Stimulated activated CD4-positive, alpha-beta T cell treated with anti-CD3 and anti-CD28 coated beads, Interleukin-15, amount 100 ng/mL, for 24 hours (primary cell): ENCODE measurements at regions not wholly inside any gene's neighbourhood (a gene's known extent, or its start where the extent isn't known, plus 50 kb on each side); places are given as distances from the start of the nearest gene placed in this dataset.
"Not testable (repeated sequence)": the region's sequence is repeated elsewhere in the genome, so short reads cannot be mapped to it uniquely, and the experiment has no call there.

Experiments used
- DNase-seq: peaks from one replicate; pipeline ENCODE4 v3.0.0-alpha.2; 2020

DNA sequence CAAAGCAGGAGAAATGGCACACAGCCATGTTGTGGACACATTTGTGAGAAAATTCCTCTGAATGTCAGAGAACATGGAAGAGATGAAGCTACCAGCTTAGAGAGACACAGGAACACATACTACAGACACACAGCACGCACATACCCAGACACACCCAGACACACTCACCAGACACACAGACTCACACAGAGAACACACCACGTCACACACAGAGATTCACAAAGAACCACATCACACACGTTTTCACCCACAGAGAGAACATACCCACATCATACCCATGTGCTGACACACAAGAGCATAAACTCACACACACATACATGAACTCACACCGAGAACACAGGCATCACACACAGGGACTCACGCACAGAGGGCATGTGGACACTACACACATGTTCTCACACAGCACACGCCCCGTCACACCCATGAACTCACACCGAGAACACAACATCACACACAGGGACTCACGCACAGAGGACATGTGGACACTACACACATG lies 124.9 kb downstream of the METRNL start:
- no peak for DNase-seq

DNA sequence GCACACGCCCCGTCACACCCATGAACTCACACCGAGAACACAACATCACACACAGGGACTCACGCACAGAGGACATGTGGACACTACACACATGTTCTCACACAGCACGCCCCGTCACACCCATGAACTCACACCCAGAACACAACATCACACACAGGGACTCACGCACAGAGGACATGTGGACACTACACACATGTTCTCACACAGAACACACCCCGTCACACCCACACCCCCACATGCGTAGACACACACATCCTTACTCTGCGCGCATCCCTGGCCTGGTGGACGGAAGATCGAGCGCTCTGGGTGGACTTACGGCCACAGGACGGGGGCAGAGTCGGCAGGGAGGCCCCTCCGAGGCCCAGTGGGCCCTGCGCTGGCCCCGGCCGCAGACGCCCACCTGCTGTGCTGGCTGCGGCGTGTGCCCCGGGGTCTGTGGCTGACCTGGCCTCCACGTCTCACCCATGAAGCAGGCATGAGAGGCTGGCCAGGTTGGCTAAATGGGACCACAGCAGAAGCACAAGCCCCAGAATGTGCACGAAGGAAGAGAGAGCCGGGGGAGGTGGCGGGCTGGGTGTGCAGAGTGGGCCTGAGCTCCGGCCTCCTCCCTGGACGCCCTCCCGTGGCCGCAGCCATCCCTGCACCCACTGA lies 125.5 kb downstream of the METRNL start:
- not testable (repeated sequence) for DNase-seq

- DNase-seq, result peak; percentile 73
These were observed 126.1 kb downstream of the METRNL start for GRCh38 chr17:83205387-83206035.

DNA sequence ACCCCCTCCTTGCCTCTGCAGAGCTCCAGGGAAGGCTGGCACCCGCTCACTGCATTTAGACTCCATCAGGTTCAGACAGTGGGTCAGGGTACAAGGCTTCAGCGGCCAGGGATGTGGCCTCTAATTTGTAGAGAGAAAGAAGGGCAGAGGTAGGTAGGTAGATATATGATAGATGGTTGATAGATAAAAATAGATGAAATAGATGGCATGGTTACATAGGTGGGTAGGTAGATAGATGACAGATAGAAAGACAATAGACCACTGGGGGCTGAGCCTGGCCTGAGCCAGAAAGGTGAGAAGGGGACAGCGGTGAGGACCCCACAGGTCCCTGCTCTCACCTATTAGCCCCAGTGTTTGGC lies 126.6 kb downstream of the METRNL start:
- not testable (repeated sequence) for DNase-seq

DNA sequence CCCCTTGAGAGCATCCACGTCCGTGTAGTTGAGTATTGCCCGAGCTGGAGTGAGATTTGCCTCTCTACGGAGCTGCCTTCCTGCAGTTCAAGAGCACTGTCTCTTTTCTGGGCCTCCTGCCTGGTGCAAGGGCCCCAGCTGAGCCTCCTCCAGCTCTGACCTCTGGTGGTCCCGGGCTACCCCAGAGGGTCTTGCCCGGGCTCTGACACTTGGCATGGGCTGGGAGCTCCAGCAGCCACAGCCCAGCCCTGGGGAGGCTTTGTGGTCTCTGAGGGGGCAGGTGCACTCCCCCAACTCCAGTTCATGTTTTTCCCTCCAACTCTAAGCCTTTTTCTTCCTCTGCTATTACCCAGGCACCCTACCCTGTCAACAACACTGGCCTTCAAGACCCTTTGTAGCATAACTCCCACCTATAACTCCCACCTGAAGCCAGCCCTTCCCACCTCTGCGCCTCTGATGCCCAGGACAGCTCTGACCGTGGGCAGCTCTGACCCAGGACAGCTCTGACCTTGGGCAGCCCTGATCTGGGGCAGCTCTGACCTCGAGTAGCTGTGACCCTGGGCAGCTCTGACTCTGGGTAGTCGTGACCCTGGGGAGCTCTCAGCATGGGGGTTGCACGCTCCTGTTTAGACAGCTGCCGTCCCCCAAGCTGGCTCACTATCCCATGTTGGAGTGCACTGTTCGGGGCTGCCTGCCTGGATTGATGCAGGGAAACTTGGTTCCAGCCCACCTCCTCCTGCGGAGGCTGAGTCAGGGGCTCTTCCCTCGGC lies 127.6 kb downstream of the METRNL start:
- peak; percentile 2 for DNase-seq

- DNase-seq, result peak; percentile 31
These were observed 167.6 kb downstream of the METRNL start for GRCh38 chr17:83247001-83247400.
